CD8-positive, alpha-beta memory T cell (primary cell): ENCODE measurements at regions not wholly inside any gene's neighbourhood (a gene's known extent, or its start where the extent isn't known, plus 50 kb on each side); places are given as distances from the start of the nearest gene placed in this dataset.
"Not testable (repeated sequence)": the region's sequence is repeated elsewhere in the genome, so short reads cannot be mapped to it uniquely, and the experiment has no call there.

ENCODE experiments used
- CTCF ChIA-PET: fragments of 350-600 bp; sonication (Branson Sonifier 250); formaldehyde crosslinking; loops from one replicate; lab custom pipeline; 2021; ENCODE audit warnings: antibody characterized with exemption; lab: Charles Lee
- POLR2A ChIA-PET: fragments of 350-600 bp; sonication (Branson Sonifier 250); formaldehyde crosslinking; loops from one replicate; lab custom pipeline; 2021; ENCODE audit warnings: antibody characterized with exemption; lab: Charles Lee
- DNase-seq, 5 donors: peaks; one replicate each; pipeline versions ENCODE4 v3.0.0 to v3.0.0-alpha.2; 2020 to 2022; ENCODE audit warnings: mixed read lengths in 1 of 5
- H3K27ac ChIP-seq: one replicate; pipeline ENCODE4 v1.7.0; 2013; ENCODE audit warnings: low read depth, mild to moderate bottlenecking, low read length, moderate library complexity
- H3K27me3 ChIP-seq: 2 replicates; pipeline ENCODE4 v1.7.0; 2013; ENCODE audit warnings: low read length, mild to moderate bottlenecking; ENCODE audit not compliant: insufficient read depth, poor library complexity, severe bottlenecking
- H3K36me3 ChIP-seq: 2 replicates; pipeline ENCODE4 v1.7.0; 2013; ENCODE audit warnings: mild to moderate bottlenecking, low read length, moderate library complexity; ENCODE audit not compliant: insufficient read depth
- H3K4me1 ChIP-seq: 2 replicates; pipeline ENCODE4 v1.7.0; 2013; ENCODE audit warnings: mild to moderate bottlenecking, low read length, moderate library complexity; ENCODE audit not compliant: insufficient read depth
- H3K4me3 ChIP-seq: 2 replicates; pipeline ENCODE4 v1.7.0; 2013; ENCODE audit warnings: mild to moderate bottlenecking, low read length
- H3K9me3 ChIP-seq: 2 replicates; pipeline ENCODE4 v1.7.0; 2013; ENCODE audit warnings: mild to moderate bottlenecking, low read length
- H3K27ac Mint-ChIP-seq, 8 donors: one replicate each; pipeline ENCODE4 v1.8.0; 2020 to 2021; ENCODE audit warnings: mixed read lengths in 8 of 8, mild to moderate bottlenecking in 6 of 8, inconsistent platforms in 3 of 8, moderate library complexity in 3 of 8
- H3K27me3 Mint-ChIP-seq, 2 donors: one replicate each; pipeline ENCODE4 v1.8.0; 2020 to 2021; ENCODE audit warnings: mixed read lengths in 2 of 2, mild to moderate bottlenecking in 1 of 2, moderate library complexity in 1 of 2
- H3K36me3 Mint-ChIP-seq, 3 donors: one replicate each; pipeline ENCODE4 v1.8.0; 2020 to 2021; ENCODE audit warnings: mixed read lengths in 3 of 3, inconsistent platforms in 1 of 3, mild to moderate bottlenecking in 1 of 3
- H3K4me1 Mint-ChIP-seq, 3 donors: one replicate each; pipeline ENCODE4 v1.8.0; 2020 to 2021; ENCODE audit warnings: mixed read lengths in 3 of 3, inconsistent platforms in 1 of 3, mild to moderate bottlenecking in 1 of 3
- H3K4me3 Mint-ChIP-seq, 7 donors: one replicate each; pipeline ENCODE4 v1.8.0; 2020 to 2021; ENCODE audit warnings: mixed read lengths in 7 of 7, mild to moderate bottlenecking in 6 of 7, moderate library complexity in 4 of 7, inconsistent platforms in 2 of 7
- H3K9me3 Mint-ChIP-seq, 5 donors: one replicate each; pipeline ENCODE4 v1.8.0; 2020 to 2022; ENCODE audit warnings: mixed read lengths in 5 of 5, mild to moderate bottlenecking in 3 of 5, moderate library complexity in 2 of 5, inconsistent platforms in 1 of 5

- Histone ChIP-seq H3K27ac (no peak overlapping the region), H3K36me3 (no peaks in the 10 kb centered on the region), H3K9me3 (no peaks in the 10 kb centered on the region), H3K4me1 (no peaks in the 10 kb centered on the region), H3K4me3 (no peak overlapping the region), H3K27me3 (no peaks in the 10 kb centered on the region)
- Mint-ChIP-seq H3K9me3 (peaks cover 0 to 2% (median 0%) of the 10 kb centered on the region in 5 donors), H3K4me3 (no peak overlapping the region), H3K27me3 (no peaks in the 10 kb centered on the region), H3K4me1 (no peaks in the 10 kb centered on the region), H3K27ac (no peak overlapping the region), H3K36me3 (no peaks in the 10 kb centered on the region)
- CTCF ChIA-PET: no interaction called here
- peak in 2 of 5 donors; percentile 6 to 27 for DNase-seq
- POLR2A ChIA-PET: no interaction called here
Measured at GRCh38 chr12:9404469-9405260, 196.5 kb upstream of the PZP start.

GRCh38 chr12:9404031-9404430 is 195.8 kb upstream of the PZP start:
- Mint-ChIP-seq H3K4me1 (no peaks in the 10 kb centered on the region), H3K27ac (no peak overlapping the region), H3K4me3 (no peak overlapping the region), H3K9me3 (peaks cover 0 to 2% (median 0%) of the 10 kb centered on the region in 5 donors), H3K27me3 (no peaks in the 10 kb centered on the region), H3K36me3 (no peaks in the 10 kb centered on the region)
- Histone ChIP-seq H3K27me3 (no peaks in the 10 kb centered on the region), H3K4me3 (no peak overlapping the region), H3K27ac (no peak overlapping the region), H3K4me1 (no peaks in the 10 kb centered on the region), H3K36me3 (no peaks in the 10 kb centered on the region), H3K9me3 (no peaks in the 10 kb centered on the region)
- ChIA-PET CTCF (no interaction called here), POLR2A (no interaction called here)
- no peak for DNase-seq

- H3K27me3 Mint-ChIP-seq, H3K4me1 ChIP-seq, H3K27me3 ChIP-seq, H3K36me3 ChIP-seq, CTCF ChIA-PET, POLR2A ChIA-PET, H3K27ac Mint-ChIP-seq, H3K9me3 ChIP-seq, H3K36me3 Mint-ChIP-seq, H3K4me1 Mint-ChIP-seq, H3K9me3 Mint-ChIP-seq, H3K4me3 ChIP-seq, H3K27ac ChIP-seq, DNase-seq, H3K4me3 Mint-ChIP-seq: not testable (repeated sequence)
Measured at GRCh38 chr12:9402432-9403040, 194.3 kb upstream of the PZP start.

GRCh38 chr12:9396367-9396766 is 188.2 kb upstream of the PZP start:
- CTCF ChIA-PET, H3K27ac ChIP-seq, H3K9me3 ChIP-seq, DNase-seq, H3K36me3 ChIP-seq, H3K4me3 ChIP-seq, H3K27me3 ChIP-seq, H3K36me3 Mint-ChIP-seq, H3K27me3 Mint-ChIP-seq, H3K9me3 Mint-ChIP-seq, H3K4me3 Mint-ChIP-seq, POLR2A ChIA-PET, H3K4me1 Mint-ChIP-seq, H3K4me1 ChIP-seq, H3K27ac Mint-ChIP-seq: not testable (repeated sequence)

- H3K9me3 Mint-ChIP-seq, H3K27ac Mint-ChIP-seq, H3K9me3 ChIP-seq, H3K27me3 ChIP-seq, H3K4me3 Mint-ChIP-seq, H3K4me3 ChIP-seq, DNase-seq, H3K4me1 ChIP-seq, H3K27ac ChIP-seq, POLR2A ChIA-PET, H3K27me3 Mint-ChIP-seq, H3K36me3 ChIP-seq, H3K4me1 Mint-ChIP-seq, H3K36me3 Mint-ChIP-seq, CTCF ChIA-PET: not testable (repeated sequence)
Measured at GRCh38 chr12:9395220-9395619, 187.0 kb upstream of the PZP start.

GRCh38 chr12:9392842-9393241 is 184.6 kb upstream of the PZP start:
- Mint-ChIP-seq H3K4me3 (no peak overlapping the region), H3K27ac (no peak overlapping the region), H3K4me1 (peaks cover 2 to 3% (median 2%) of the 10 kb centered on the region in 3 donors), H3K9me3 (no peaks in the 10 kb centered on the region), H3K36me3 (peaks cover 0 to 4% (median 2%) of the 10 kb centered on the region in 3 donors), H3K27me3 (no peaks in the 10 kb centered on the region)
- no peak for DNase-seq
- H3K4me3 ChIP-seq: no peak overlapping the region
- no peak overlapping the region for H3K27ac ChIP-seq
- ChIA-PET POLR2A (no interaction called here), CTCF (no interaction called here)
- peaks cover 2% of the 10 kb centered on the region for H3K4me1 ChIP-seq
- no peaks in the 10 kb centered on the region for H3K9me3 ChIP-seq
- H3K27me3 ChIP-seq: no peaks in the 10 kb centered on the region
- no peaks in the 10 kb centered on the region for H3K36me3 ChIP-seq

GRCh38 chr12:9391815-9392214 is 183.6 kb upstream of the PZP start:
- Mint-ChIP-seq H3K4me3 (no peak overlapping the region), H3K27ac (no peak overlapping the region), H3K36me3 (peaks cover 0 to 4% (median 2%) of the 10 kb centered on the region in 3 donors), H3K27me3 (peaks cover 0 to 2% of the 10 kb centered on the region in 2 donors), H3K9me3 (no peaks in the 10 kb centered on the region), H3K4me1 (peaks cover 10 to 11% (median 10%) of the 10 kb centered on the region in 3 donors)
- POLR2A ChIA-PET: no interaction called here
- H3K9me3 ChIP-seq: no peaks in the 10 kb centered on the region
- no peak overlapping the region for H3K4me3 ChIP-seq
- H3K4me1 ChIP-seq: peaks cover 11% of the 10 kb centered on the region
- H3K27ac ChIP-seq: no peak overlapping the region
- CTCF ChIA-PET: interaction anchor here (0.9 kb wide), 1 partner anchor 19 kb away, joined by 4 read pairs; no protein-coding TSS in a partner anchor
- DNase-seq: no peak
- no peaks in the 10 kb centered on the region for H3K27me3 ChIP-seq
- H3K36me3 ChIP-seq: no peaks in the 10 kb centered on the region

- peaks cover 10 to 14% (median 11%) of the 10 kb centered on the region in 3 donors for H3K4me1 Mint-ChIP-seq
- H3K36me3 Mint-ChIP-seq: peaks cover 0 to 2% (median 0%) of the 10 kb centered on the region in 3 donors
- Histone ChIP-seq H3K36me3 (no peaks in the 10 kb centered on the region), H3K27ac (no peak overlapping the region), H3K4me1 (peaks cover 11% of the 10 kb centered on the region), H3K9me3 (no peaks in the 10 kb centered on the region), H3K4me3 (no peak overlapping the region), H3K27me3 (no peaks in the 10 kb centered on the region)
- H3K27me3 Mint-ChIP-seq: peaks cover 0 to 2% of the 10 kb centered on the region in 2 donors
- H3K4me3 Mint-ChIP-seq: no peak overlapping the region
- no peaks in the 10 kb centered on the region for H3K9me3 Mint-ChIP-seq
- ChIA-PET POLR2A (no interaction called here), CTCF (interaction anchor here (0.9 kb wide), 1 partner anchor 18 kb away, joined by 4 read pairs; no protein-coding TSS in a partner anchor)
- DNase-seq: no peak
- no peak overlapping the region for H3K27ac Mint-ChIP-seq
Measured at GRCh38 chr12:9390761-9391160, 182.6 kb upstream of the PZP start.
